GM12872 (cell line): ENCODE measurements at regions not wholly inside any gene's neighbourhood (a gene's known extent, or its start where the extent isn't known, plus 50 kb on each side); places are given as distances from the start of the nearest gene placed in this dataset.

Source experiments
- TF ChIP-seq, protein P1 (sequence below): IDR thresholded peaks from 3 replicates; pipeline ENCODE4 v1.5.1; 2011; ENCODE audit warnings: low read depth, mild to moderate bottlenecking, low read length, moderate library complexity; ENCODE audit not compliant: insufficient read depth

GRCh38 chr7:88540012-88540411 lies 219.5 kb upstream of the ZNF804B start:
- TF ChIP-seq, protein P1, sequence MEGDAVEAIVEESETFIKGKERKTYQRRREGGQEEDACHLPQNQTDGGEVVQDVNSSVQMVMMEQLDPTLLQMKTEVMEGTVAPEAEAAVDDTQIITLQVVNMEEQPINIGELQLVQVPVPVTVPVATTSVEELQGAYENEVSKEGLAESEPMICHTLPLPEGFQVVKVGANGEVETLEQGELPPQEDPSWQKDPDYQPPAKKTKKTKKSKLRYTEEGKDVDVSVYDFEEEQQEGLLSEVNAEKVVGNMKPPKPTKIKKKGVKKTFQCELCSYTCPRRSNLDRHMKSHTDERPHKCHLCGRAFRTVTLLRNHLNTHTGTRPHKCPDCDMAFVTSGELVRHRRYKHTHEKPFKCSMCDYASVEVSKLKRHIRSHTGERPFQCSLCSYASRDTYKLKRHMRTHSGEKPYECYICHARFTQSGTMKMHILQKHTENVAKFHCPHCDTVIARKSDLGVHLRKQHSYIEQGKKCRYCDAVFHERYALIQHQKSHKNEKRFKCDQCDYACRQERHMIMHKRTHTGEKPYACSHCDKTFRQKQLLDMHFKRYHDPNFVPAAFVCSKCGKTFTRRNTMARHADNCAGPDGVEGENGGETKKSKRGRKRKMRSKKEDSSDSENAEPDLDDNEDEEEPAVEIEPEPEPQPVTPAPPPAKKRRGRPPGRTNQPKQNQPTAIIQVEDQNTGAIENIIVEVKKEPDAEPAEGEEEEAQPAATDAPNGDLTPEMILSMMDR: no peak

DNA sequence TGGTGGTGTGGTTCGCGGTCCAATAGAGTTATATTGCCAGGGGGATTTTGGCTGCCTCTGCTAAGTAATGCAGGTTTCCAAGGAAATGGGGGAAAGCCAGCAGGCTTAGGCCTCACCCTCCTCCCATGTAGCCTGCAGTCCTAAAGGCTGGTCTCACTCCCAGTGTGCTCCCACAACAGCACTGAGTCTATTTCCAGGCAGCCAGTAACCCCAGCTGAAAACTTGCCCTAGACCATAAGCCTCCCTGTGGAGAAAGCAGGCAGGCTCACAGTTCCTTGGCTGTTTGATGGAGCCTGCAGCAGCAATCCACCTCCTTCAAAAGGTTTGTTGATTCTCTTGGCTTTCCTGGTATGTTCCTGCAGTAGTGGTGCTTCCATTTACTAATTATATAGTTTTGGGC lies 220.0 kb upstream of the ZNF804B start:
- TF ChIP-seq, protein P1: no peak

DNA sequence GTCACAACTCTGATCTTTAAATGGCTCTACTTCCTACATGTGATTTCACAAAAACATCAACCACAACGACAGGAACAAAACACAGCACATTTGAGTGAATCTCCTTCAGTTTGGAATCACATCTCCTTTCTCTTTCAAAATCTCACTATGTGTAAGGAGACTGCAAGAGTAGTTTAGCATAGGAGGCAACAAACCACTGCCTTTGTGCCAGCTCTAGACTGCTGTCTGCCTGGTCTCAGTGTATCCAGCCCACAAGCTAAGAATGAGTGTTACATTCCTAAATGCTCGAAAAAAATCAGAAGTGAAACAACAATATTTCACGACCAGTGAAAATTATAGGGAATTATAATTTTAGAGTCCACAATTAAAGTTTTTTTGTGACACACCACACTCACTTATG lies 217.0 kb upstream of the STEAP4 start:
- TF ChIP-seq, protein P1: no peak

DNA sequence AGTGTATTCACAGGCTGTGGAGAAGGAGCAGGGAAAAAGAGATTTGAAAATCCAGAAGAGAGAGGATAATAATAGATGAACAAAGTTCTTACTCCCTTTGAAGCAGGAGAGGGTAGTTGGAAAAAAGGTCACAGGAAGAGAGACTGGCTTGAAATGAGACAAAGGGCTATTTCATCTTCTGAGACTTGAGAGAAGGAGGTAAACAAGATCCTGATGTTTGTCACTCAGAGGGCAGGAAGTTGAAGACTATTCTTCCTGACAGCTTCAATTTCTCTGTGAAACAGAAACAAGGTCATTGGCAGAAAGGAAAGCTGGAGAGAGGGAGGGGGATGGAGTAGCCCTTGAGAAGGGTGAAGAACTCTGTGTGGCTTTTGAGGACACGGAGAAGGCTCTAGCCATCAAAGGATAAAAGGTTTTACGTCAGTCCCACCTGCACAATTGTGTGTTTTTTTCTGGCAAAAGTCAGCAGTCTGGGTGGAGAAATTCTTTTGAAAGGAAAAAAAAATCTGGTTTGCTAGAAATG lies 216.1 kb upstream of the STEAP4 start:
- TF ChIP-seq, protein P1: no peak

DNA sequence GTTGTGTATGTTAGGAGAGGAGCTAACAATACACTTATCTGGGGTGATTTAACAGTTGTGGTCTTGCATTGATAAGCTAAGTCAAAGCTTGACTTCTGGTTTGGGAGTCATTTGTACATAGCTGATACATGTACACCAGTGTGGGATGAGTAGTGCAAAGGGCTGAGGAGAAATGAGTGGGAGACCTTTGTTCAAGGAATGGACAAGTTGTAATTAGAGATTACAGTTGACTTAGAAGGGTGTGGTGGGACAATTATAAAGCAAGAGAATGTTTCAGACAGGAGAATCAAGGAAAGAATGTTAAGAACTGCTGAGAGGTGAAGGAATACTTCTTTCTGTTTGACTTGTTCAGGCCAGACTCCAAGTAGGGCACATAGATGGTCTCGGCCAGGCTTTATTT lies 209.7 kb upstream of the STEAP4 start:
- TF ChIP-seq, protein P1: no peak

- TF ChIP-seq, protein P1: no peak
Measured at GRCh38 chr7:88515301-88515700, 208.6 kb upstream of the STEAP4 start.

DNA sequence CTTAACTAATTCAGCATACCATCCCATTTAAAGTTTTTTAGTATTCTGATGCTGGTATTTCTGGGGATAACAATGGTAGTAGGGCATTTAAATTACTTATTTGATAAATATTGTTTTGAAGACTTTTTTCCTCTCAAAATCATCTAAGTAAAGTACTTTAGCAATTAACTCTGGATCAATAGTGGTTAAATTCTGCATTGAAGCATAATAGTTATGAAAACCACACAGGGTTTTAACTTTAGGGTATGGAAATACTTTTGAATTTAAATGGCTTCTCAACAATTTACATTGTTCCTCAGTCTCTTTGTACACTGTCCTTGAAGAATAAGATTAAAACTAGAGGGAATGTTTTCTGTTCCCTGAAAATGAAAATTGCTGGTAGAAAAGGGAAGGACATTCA lies 202.6 kb upstream of the STEAP4 start:
- TF ChIP-seq, protein P1: no peak
